Liver (tissue), 8 donors: ENCODE measurements at regions not wholly inside any gene's neighbourhood (a gene's known extent, or its start where the extent isn't known, plus 50 kb on each side); places are given as distances from the start of the nearest gene placed in this dataset.

ENCODE experiments used
- DNase-seq: peaks from one replicate; pipeline ENCODE4 v3.0.0-alpha.2; 2017; ENCODE audit warnings: low spot score
- H3K27ac ChIP-seq, 2 donors: one replicate each; pipeline ENCODE4 v1.7.0; 2013; ENCODE audit warnings: inconsistent platforms in 2 of 2, low read length in 2 of 2, control low read depth in 1 of 2, low read depth in 1 of 2, mild to moderate bottlenecking in 1 of 2
- H3K27me3 ChIP-seq, 4 donors: one replicate each; pipeline versions ENCODE4 v1.6.1 to v1.7.0; 2013; ENCODE audit warnings: low read length in 3 of 4, inconsistent platforms in 1 of 4, mild to moderate bottlenecking in 1 of 4, moderate library complexity in 1 of 4; ENCODE audit not compliant: control insufficient read depth in 4 of 4, insufficient read depth in 4 of 4
- H3K36me3 ChIP-seq, 4 donors: one replicate each; pipeline versions ENCODE4 v1.6.1 to v1.7.0; 2013; ENCODE audit warnings: low read length in 3 of 4, mild to moderate bottlenecking in 3 of 4, low read depth in 1 of 4, moderate library complexity in 1 of 4; ENCODE audit not compliant: control insufficient read depth in 4 of 4, insufficient read depth in 3 of 4
- H3K4me1 ChIP-seq, 4 donors: one replicate each; pipeline versions ENCODE4 v1.6.1 to v1.7.0; 2013; ENCODE audit warnings: low read length in 3 of 4, mild to moderate bottlenecking in 3 of 4, moderate library complexity in 1 of 4; ENCODE audit not compliant: control insufficient read depth in 4 of 4, insufficient read depth in 4 of 4
- H3K4me3 ChIP-seq, 3 donors: one replicate each; pipeline versions ENCODE4 v1.6.1 to v1.7.0; 2013; ENCODE audit warnings: low read length in 3 of 3, control low read depth in 1 of 3, low read depth in 1 of 3, mild to moderate bottlenecking in 1 of 3
- H3K9ac ChIP-seq, 2 donors: one replicate each; pipeline ENCODE4 v1.7.0; 2013; ENCODE audit warnings: low read length in 2 of 2, mild to moderate bottlenecking in 2 of 2, moderate library complexity in 2 of 2, control low read depth in 1 of 2, low read depth in 1 of 2
- H3K9me3 ChIP-seq, 4 donors: one replicate each; pipeline versions ENCODE4 v1.6.1 to v1.7.0; 2013; ENCODE audit warnings: low read length in 3 of 4; ENCODE audit not compliant: control insufficient read depth in 4 of 4
- EGR1 ChIP-seq, 2 donors: IDR thresholded peaks; 2 replicates each; pipeline ENCODE4 v1.6.1; 2016 to 2018; ENCODE audit warnings: antibody characterized with exemption in 2 of 2, low read depth in 2 of 2
- FOXA1 ChIP-seq: IDR thresholded peaks from 2 replicates; pipeline ENCODE4 v1.6.1; 2016; ENCODE audit warnings: antibody characterized with exemption
- GABPA ChIP-seq, 2 donors: IDR thresholded peaks in 1 of 2; conservative IDR thresholded peaks in 1 of 2; 2 replicates each; pipeline ENCODE4 v1.6.1; 2016; ENCODE audit warnings: antibody characterized with exemption in 2 of 2, mild to moderate bottlenecking in 1 of 2, moderate library complexity in 1 of 2
- HNF4A ChIP-seq, 2 donors: conservative IDR thresholded peaks; 2 replicates each; pipeline ENCODE4 v1.6.1; 2016; ENCODE audit warnings: antibody characterized with exemption in 2 of 2, mild to moderate bottlenecking in 2 of 2
- JUND ChIP-seq, 2 donors: IDR thresholded peaks; 2 replicates each; pipeline ENCODE4 v1.6.1; 2016; ENCODE audit warnings: antibody characterized with exemption in 2 of 2
- NR2F2 ChIP-seq: IDR thresholded peaks from 2 replicates; pipeline ENCODE4 v1.6.1; 2016; ENCODE audit warnings: antibody characterized with exemption
- RAD21 ChIP-seq, 2 donors: IDR thresholded peaks; 2 replicates each; pipeline ENCODE4 v1.6.1; 2016; ENCODE audit warnings: antibody characterized with exemption in 2 of 2, mild to moderate bottlenecking in 2 of 2
- RXRA ChIP-seq, 2 donors: IDR thresholded peaks; 2 replicates each; pipeline ENCODE4 v1.6.1; 2017 to 2018; ENCODE audit warnings: antibody characterized with exemption in 2 of 2, mild to moderate bottlenecking in 1 of 2
- SP1 ChIP-seq: IDR thresholded peaks from 2 replicates; pipeline ENCODE4 v1.6.1; 2018; ENCODE audit warnings: antibody characterized with exemption, mild to moderate bottlenecking
- TAF1 ChIP-seq: conservative IDR thresholded peaks from 2 replicates; pipeline ENCODE4 v1.6.1; 2016; ENCODE audit warnings: antibody characterized with exemption, mild to moderate bottlenecking
- YY1 ChIP-seq: IDR thresholded peaks from 2 replicates; pipeline ENCODE4 v1.6.1; 2016; ENCODE audit warnings: antibody characterized with exemption, mild to moderate bottlenecking
- WGBS: extraction: QIAGEN DNeasy Blood & Tissue Kit; methylation state at CpG from one replicate; pipeline ENCODE4 v1.1.7; 2013; 5-methylcytosine and 5-hydroxymethylcytosine counted together
- TF ChIP-seq, protein P1 (sequence below): IDR thresholded peaks from 2 replicates; pipeline ENCODE4 v1.6.1; 2016; ENCODE audit warnings: antibody characterized with exemption, mild to moderate bottlenecking
- TF ChIP-seq, protein P2 (sequence below): fragments of 150-350 bp; IDR thresholded peaks from 2 replicates; pipeline ENCODE4 v1.5.1; 2017; ENCODE audit warnings: improper control_type of control experiment, low read depth, low read length; ENCODE audit not compliant: missing input control
- TF ChIP-seq, protein P3 (sequence below): IDR thresholded peaks from 2 replicates; pipeline ENCODE4 v1.6.1; 2016; ENCODE audit warnings: antibody characterized with exemption
- TF ChIP-seq, protein P4 (sequence below): IDR thresholded peaks from 2 replicates; pipeline ENCODE4 v1.6.1; 2016; ENCODE audit warnings: antibody characterized with exemption
- TF ChIP-seq, protein P5 (sequence below): IDR thresholded peaks from 2 replicates; pipeline ENCODE4 v1.6.1; 2016; ENCODE audit warnings: antibody characterized with exemption
- donor health status: healthy.
- donor health status: healthy.
- donor health status: healthy.
- donor health status: healthy.
- donor health status: healthy.

DNA sequence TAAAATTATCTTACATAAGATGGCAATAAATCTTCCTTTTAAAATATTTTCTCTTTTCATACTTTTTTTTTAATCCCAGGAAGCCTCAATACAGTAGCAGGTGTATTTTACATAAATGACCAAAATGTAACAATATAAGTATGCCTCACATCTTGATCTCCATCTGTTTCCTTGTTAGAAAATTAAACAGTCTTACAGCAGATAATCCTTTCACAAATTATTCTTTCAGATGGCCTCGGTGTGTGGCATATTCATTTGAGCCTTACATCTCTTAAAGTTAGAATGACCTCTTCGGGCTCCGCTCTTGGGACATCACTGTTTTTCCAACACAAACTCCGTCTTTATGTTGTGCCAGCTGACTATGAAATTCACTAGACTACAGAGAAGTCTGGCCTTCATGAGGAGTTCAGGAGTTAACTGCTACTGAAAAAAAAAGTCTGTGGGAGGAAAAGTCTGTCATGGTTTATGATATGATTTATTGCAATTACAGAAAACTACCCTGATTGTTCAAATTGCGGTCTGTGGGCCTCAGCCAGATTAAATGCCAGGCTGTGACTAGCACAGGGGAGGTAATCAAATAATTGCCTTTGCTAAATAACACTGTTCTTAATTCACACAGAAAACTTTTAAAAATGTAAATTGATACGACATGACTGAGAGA, 292.9 kb upstream of the PUM3 start:
- Histone ChIP-seq H3K27ac (no peak overlapping the region), H3K9me3 (no peaks in the 10 kb centered on the region), H3K4me3 (no peak overlapping the region), H3K4me1 (no peaks in the 10 kb centered on the region), H3K9ac (no peak overlapping the region), H3K36me3 (no peaks in the 10 kb centered on the region), H3K27me3 (no peaks in the 10 kb centered on the region)
- WGBS = 73% methylated on average over 6 of the region's 6 CpGs
- TF ChIP-seq HNF4A (conservative IDR thresholded peaks at IDR 0.05) (no peak), FOXA1 (no peak), EGR1 (IDR thresholded peaks at IDR 0.05; ENCODE audit: low read depth in 2 of 2) (no peak), RAD21 (IDR thresholded peaks at IDR 0.05) (no peak), JUND (IDR thresholded peaks at IDR 0.05) (no peak), TAF1 (no peak), RXRA (IDR thresholded peaks at IDR 0.05) (no peak), YY1 (no peak), SP1 (no peak), NR2F2 (no peak), GABPA (IDR thresholded peaks at IDR 0.05 in 1 of 2, conservative IDR thresholded peaks at IDR 0.05 in 1 of 2) (no peak)
- TF ChIP-seq, protein P1, sequence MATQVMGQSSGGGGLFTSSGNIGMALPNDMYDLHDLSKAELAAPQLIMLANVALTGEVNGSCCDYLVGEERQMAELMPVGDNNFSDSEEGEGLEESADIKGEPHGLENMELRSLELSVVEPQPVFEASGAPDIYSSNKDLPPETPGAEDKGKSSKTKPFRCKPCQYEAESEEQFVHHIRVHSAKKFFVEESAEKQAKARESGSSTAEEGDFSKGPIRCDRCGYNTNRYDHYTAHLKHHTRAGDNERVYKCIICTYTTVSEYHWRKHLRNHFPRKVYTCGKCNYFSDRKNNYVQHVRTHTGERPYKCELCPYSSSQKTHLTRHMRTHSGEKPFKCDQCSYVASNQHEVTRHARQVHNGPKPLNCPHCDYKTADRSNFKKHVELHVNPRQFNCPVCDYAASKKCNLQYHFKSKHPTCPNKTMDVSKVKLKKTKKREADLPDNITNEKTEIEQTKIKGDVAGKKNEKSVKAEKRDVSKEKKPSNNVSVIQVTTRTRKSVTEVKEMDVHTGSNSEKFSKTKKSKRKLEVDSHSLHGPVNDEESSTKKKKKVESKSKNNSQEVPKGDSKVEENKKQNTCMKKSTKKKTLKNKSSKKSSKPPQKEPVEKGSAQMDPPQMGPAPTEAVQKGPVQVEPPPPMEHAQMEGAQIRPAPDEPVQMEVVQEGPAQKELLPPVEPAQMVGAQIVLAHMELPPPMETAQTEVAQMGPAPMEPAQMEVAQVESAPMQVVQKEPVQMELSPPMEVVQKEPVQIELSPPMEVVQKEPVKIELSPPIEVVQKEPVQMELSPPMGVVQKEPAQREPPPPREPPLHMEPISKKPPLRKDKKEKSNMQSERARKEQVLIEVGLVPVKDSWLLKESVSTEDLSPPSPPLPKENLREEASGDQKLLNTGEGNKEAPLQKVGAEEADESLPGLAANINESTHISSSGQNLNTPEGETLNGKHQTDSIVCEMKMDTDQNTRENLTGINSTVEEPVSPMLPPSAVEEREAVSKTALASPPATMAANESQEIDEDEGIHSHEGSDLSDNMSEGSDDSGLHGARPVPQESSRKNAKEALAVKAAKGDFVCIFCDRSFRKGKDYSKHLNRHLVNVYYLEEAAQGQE = no peak
- TF ChIP-seq, protein P2, sequence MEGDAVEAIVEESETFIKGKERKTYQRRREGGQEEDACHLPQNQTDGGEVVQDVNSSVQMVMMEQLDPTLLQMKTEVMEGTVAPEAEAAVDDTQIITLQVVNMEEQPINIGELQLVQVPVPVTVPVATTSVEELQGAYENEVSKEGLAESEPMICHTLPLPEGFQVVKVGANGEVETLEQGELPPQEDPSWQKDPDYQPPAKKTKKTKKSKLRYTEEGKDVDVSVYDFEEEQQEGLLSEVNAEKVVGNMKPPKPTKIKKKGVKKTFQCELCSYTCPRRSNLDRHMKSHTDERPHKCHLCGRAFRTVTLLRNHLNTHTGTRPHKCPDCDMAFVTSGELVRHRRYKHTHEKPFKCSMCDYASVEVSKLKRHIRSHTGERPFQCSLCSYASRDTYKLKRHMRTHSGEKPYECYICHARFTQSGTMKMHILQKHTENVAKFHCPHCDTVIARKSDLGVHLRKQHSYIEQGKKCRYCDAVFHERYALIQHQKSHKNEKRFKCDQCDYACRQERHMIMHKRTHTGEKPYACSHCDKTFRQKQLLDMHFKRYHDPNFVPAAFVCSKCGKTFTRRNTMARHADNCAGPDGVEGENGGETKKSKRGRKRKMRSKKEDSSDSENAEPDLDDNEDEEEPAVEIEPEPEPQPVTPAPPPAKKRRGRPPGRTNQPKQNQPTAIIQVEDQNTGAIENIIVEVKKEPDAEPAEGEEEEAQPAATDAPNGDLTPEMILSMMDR = no peak
- TF ChIP-seq, protein P3, sequence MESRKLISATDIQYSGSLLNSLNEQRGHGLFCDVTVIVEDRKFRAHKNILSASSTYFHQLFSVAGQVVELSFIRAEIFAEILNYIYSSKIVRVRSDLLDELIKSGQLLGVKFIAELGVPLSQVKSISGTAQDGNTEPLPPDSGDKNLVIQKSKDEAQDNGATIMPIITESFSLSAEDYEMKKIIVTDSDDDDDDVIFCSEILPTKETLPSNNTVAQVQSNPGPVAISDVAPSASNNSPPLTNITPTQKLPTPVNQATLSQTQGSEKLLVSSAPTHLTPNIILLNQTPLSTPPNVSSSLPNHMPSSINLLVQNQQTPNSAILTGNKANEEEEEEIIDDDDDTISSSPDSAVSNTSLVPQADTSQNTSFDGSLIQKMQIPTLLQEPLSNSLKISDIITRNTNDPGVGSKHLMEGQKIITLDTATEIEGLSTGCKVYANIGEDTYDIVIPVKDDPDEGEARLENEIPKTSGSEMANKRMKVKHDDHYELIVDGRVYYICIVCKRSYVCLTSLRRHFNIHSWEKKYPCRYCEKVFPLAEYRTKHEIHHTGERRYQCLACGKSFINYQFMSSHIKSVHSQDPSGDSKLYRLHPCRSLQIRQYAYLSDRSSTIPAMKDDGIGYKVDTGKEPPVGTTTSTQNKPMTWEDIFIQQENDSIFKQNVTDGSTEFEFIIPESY = no peak
- TF ChIP-seq, protein P4, sequence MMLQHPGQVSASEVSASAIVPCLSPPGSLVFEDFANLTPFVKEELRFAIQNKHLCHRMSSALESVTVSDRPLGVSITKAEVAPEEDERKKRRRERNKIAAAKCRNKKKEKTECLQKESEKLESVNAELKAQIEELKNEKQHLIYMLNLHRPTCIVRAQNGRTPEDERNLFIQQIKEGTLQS = no peak
- TF ChIP-seq, protein P5, sequence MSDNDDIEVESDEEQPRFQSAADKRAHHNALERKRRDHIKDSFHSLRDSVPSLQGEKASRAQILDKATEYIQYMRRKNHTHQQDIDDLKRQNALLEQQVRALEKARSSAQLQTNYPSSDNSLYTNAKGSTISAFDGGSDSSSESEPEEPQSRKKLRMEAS = no peak
- no peak for DNase-seq
